ENCODE measurements at regions not wholly inside any gene's neighbourhood (a gene's known extent, or its start where the extent isn't known, plus 50 kb on each side); places are given as distances from the start of the nearest gene placed in this dataset.

- Histone ChIP-seq H3K36me3 (replicated peaks in 1 of 2; ENCODE audit: control insufficient read depth in 1 of 2, insufficient read depth in 2 of 2, low read length in 2 of 2) (no peaks in the 10 kb centered on the region), H3K4me3 (replicated peaks in 1 of 3; ENCODE audit: insufficient read depth in 1 of 3, low read depth in 2 of 3, low read length in 3 of 3) (no peak overlapping the region), H3K9ac (ENCODE audit: insufficient read depth, low read depth, low read length) (no peak overlapping the region), H3K4me1 (ENCODE audit: insufficient read depth, low read length) (no peaks in the 10 kb centered on the region), H3K27me3 (ENCODE audit: control insufficient read depth in 1 of 2, insufficient read depth in 2 of 2, low read length in 2 of 2) (no peaks in the 10 kb centered on the region), H3K79me2 (ENCODE audit: insufficient read depth, low read length) (no peaks in the 10 kb centered on the region), H2AFZ (ENCODE audit: low read length) (no peak overlapping the region), H3K27ac (ENCODE audit: extremely low read length, insufficient read depth, low read length) (no peak overlapping the region), H4K20me1 (ENCODE audit: insufficient read depth, low read length) (no peaks in the 10 kb centered on the region), H3K4me2 (ENCODE audit: low read depth, low read length) (no peak overlapping the region), H3K9me3 (ENCODE audit: low read length) (no peaks in the 10 kb centered on the region)
- DNase-seq (ENCODE audit: low spot score) (no peak), FAIRE-seq (no peak), ATAC-seq (no peak)
- WGBS (ENCODE audit: low lambda C conversion rate) = 18% methylated on average over 4 of the region's 4 CpGs
- BruUV-seq (replicated peaks) = no TSS peak
- ChIA-PET POLR2A (no interaction called here), CTCF (ENCODE audit: low intra/inter-chr PET ratio, low total read pairs) (no interaction called here)
- TF ChIP-seq ZNF800 (CRISPR knock-in tag; IDR thresholded peaks at IDR 0.05) = no peak
- no peak for TF ChIP-seq CREB1 (IDR thresholded peaks at IDR 0.05)
- no peak for TF ChIP-seq CREB1 (CRISPR knock-in tag; IDR thresholded peaks at IDR 0.05)
- TF ChIP-seq TFDP2 (CRISPR knock-in tag; IDR thresholded peaks at IDR 0.05) = no peak
- TF ChIP-seq, protein P1, sequence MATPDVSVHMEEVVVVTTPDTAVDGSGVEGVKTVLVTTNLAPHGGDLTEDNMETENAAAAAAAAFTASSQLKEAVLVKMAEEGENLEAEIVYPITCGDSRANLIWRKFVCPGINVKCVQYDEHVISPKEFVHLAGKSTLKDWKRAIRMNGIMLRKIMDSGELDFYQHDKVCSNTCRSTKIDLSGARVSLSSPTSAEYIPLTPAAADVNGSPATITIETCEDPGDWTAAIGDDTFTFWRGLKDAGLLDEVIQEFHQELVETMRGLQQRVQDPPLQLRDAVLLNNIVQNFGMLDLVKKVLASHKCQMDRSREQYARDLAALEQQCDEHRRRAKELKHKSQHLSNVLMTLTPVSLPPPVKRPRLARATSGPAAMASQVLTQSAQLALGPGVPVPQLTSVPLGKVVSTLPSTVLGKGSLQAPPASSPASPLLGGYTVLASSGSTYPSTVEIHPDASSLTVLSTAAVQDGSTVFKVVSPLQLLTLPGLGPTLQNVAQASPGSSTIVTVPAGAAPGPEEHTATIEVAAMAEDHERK (CRISPR knock-in tag; IDR thresholded peaks at IDR 0.05; ENCODE audit: low read depth) = no peak
- no peak for TF ChIP-seq ZC3H13 (CRISPR knock-in tag; IDR thresholded peaks at IDR 0.05)
- TF ChIP-seq SMARCE1 (IDR thresholded peaks at IDR 0.05; ENCODE audit: borderline replicate concordance) = no peak
- TF ChIP-seq SATB2 (CRISPR knock-in tag; IDR thresholded peaks at IDR 0.05) = no peak
- TF ChIP-seq GFI1 (CRISPR knock-in tag; IDR thresholded peaks at IDR 0.05; ENCODE audit: borderline replicate concordance) = no peak
- in situ Hi-C loops (cut with HindIII; ENCODE audit: extremely low pct_ligation_motif_present, low pct_unique_long_range_greater_than_20kb) = no loop called here
- intact Hi-C loops (cut with micrococcal nuclease; ENCODE audit: unreplicated experiment) = no loop called here
These were observed 186.1 kb upstream of the ZWINT start for GRCh38 chr10:56547163-56547562.

Data from HepG2 (cell line).